ENCODE measurements at regions not wholly inside any gene's neighbourhood (a gene's known extent, or its start where the extent isn't known, plus 50 kb on each side); places are given as distances from the start of the nearest gene placed in this dataset.

GRCh38 chr13:36608474-36608873 lies 65.3 kb upstream of the SERTM1 start (continued):
- TF ChIP-seq PBX3 (IDR thresholded peaks at IDR 0.05), result no peak
- no peak for TF ChIP-seq CBX8 (IDR thresholded peaks at IDR 0.05)
- TF ChIP-seq CEBPB (IDR thresholded peaks at IDR 0.05), result no peak
- TF ChIP-seq EHMT2 (IDR thresholded peaks at IDR 0.05; ENCODE audit: low read depth), result no peak
- no peak for TF ChIP-seq HES2 (IDR thresholded peaks at IDR 0.05)
- TF ChIP-seq ZNF302 (CRISPR knock-in tag; IDR thresholded peaks at IDR 0.05), result no peak
- no peak for TF ChIP-seq MYC (IDR thresholded peaks at IDR 0.05; ENCODE audit: borderline replicate concordance, low read length)
- no peak for TF ChIP-seq RCOR1 (IDR thresholded peaks at IDR 0.05; ENCODE audit: low read depth, low read length)
- no peak for TF ChIP-seq RNF2 (IDR thresholded peaks at IDR 0.05; ENCODE audit: borderline replicate concordance, low read depth)
- no peak for TF ChIP-seq ELK1 (IDR thresholded peaks at IDR 0.05; ENCODE audit: low read depth, low read length)
- no peak for TF ChIP-seq NPAS2 (CRISPR knock-in tag; IDR thresholded peaks at IDR 0.05; ENCODE audit: borderline replicate concordance)

GRCh38 chr13:36612230-36612629 lies 61.6 kb upstream of the SERTM1 start:
- TF ChIP-seq REST (IDR thresholded peaks at IDR 0.05) (no peak), FOSB (CRISPR knock-in tag; IDR thresholded peaks at IDR 0.05) (no peak), ZSCAN20 (CRISPR knock-in tag; IDR thresholded peaks at IDR 0.05) (no peak)
- Histone ChIP-seq H3K4me1 (no peaks in the 10 kb centered on the region), H3K9me3 (no peaks in the 10 kb centered on the region), H3K4me3 (no peak overlapping the region), H3K4me2 (no peak overlapping the region), H3K27ac (no peak overlapping the region)
- no peak for DNase-seq (ENCODE audit: low read depth in 1 of 2, low spot score in 1 of 2)
- ChIA-PET POLR2A (no interaction called here), CTCF (no interaction called here)
- 24% methylated on average over 4 of the region's 4 CpGs for WGBS (ENCODE audit: missing lambda C conversion rate)
- ATAC-seq, result no peak
- FAIRE-seq, result no peak

- Histone ChIP-seq H3K9me3 (no peaks in the 10 kb centered on the region), H3K4me3 (no peak overlapping the region), H3K27ac (no peak overlapping the region), H3K4me2 (no peak overlapping the region), H3K4me1 (no peaks in the 10 kb centered on the region)
- DNase-seq (ENCODE audit: low read depth in 1 of 2, low spot score in 1 of 2), result no peak
- TF ChIP-seq FOSL2 (IDR thresholded peaks at IDR 0.05) (no peak), FOSL2 (CRISPR knock-in tag; IDR thresholded peaks at IDR 0.05) (no peak), CBX2 (IDR thresholded peaks at IDR 0.05; ENCODE audit: borderline replicate concordance, low read depth) (no peak), CBX8 (IDR thresholded peaks at IDR 0.05) (no peak), GATA3 (IDR thresholded peaks at IDR 0.05; ENCODE audit: borderline replicate concordance) (no peak)
- ChIA-PET CTCF (no interaction called here), POLR2A (no interaction called here)
- 0% methylated on average over 1 of the region's 1 CpG for WGBS (ENCODE audit: missing lambda C conversion rate)
- no peak for FAIRE-seq
- ATAC-seq, result no peak
These were observed 57.1 kb upstream of the SERTM1 start for GRCh38 chr13:36616706-36617105.

Measured in A549 (cell line).